GM21423 (cell line): ENCODE measurements at regions not wholly inside any gene's neighbourhood (a gene's known extent, or its start where the extent isn't known, plus 50 kb on each side); places are given as distances from the start of the nearest gene placed in this dataset.
"Not testable (repeated sequence)": the region's sequence is repeated elsewhere in the genome, so short reads cannot be mapped to it uniquely, and the experiment has no call there.

Experiments used
- ATAC-seq: cut with Tn5 transposase; IDR thresholded peaks from one replicate; pipeline ENCODE4 v1.9.1; 2021; ENCODE audit warnings: mild to moderate bottlenecking, moderate library complexity; ENCODE audit not compliant: unreplicated experiment

- no peak for ATAC-seq
These were observed 57.9 kb downstream of the DNAJB9 start for GRCh38 chr7:108627476-108628051.

GRCh38 chr7:108628678-108629077 is 59.0 kb downstream of the DNAJB9 start:
- ATAC-seq, result no peak

- no peak for ATAC-seq
These were observed 60.2 kb downstream of the DNAJB9 start for GRCh38 chr7:108629651-108630400.

GRCh38 chr7:108634036-108634435 is 64.4 kb downstream of the DNAJB9 start:
- no peak for ATAC-seq

- ATAC-seq, result no peak
These were observed 64.9 kb downstream of the DNAJB9 start for GRCh38 chr7:108634535-108634934.

- no peak for ATAC-seq
These were observed 67.5 kb downstream of the DNAJB9 start for GRCh38 chr7:108637049-108637621.

GRCh38 chr7:108642126-108642525 is 72.5 kb downstream of the DNAJB9 start:
- ATAC-seq, result no peak

GRCh38 chr7:108643136-108643535 is 73.5 kb downstream of the DNAJB9 start:
- ATAC-seq, result no peak

- ATAC-seq, result no peak
These were observed 79.3 kb downstream of the DNAJB9 start for GRCh38 chr7:108648989-108649388.

- ATAC-seq, result no peak
These were observed 80.8 kb downstream of the DNAJB9 start for GRCh38 chr7:108650467-108650866.

- no peak for ATAC-seq
These were observed 83.2 kb downstream of the DNAJB9 start for GRCh38 chr7:108652886-108653285.

GRCh38 chr7:108653526-108653925 is 83.9 kb downstream of the DNAJB9 start:
- no peak for ATAC-seq

- ATAC-seq, result not testable (repeated sequence)
These were observed 87.6 kb downstream of the DNAJB9 start for GRCh38 chr7:108657140-108657726.

GRCh38 chr7:108659261-108659660 is 89.6 kb downstream of the DNAJB9 start:
- no peak for ATAC-seq

GRCh38 chr7:108659867-108660266 is 90.2 kb downstream of the DNAJB9 start:
- ATAC-seq, result no peak

GRCh38 chr7:108660465-108660864 is 90.8 kb downstream of the DNAJB9 start:
- no peak for ATAC-seq

- ATAC-seq, result no peak
These were observed 93.2 kb downstream of the DNAJB9 start for GRCh38 chr7:108662783-108663362.

GRCh38 chr7:108663701-108664100 is 94.0 kb downstream of the DNAJB9 start:
- ATAC-seq, result no peak

GRCh38 chr7:108667216-108667615 is 97.5 kb downstream of the DNAJB9 start:
- no peak for ATAC-seq

GRCh38 chr7:108669958-108670357 is 100.3 kb downstream of the DNAJB9 start:
- no peak for ATAC-seq

GRCh38 chr7:108673699-108674098 is 104.0 kb downstream of the DNAJB9 start:
- not testable (repeated sequence) for ATAC-seq

- no peak for ATAC-seq
These were observed 115.0 kb downstream of the DNAJB9 start for GRCh38 chr7:108684629-108685028.
